Hepatocyte (in vitro differentiated cells): ENCODE measurements at regions not wholly inside any gene's neighbourhood (a gene's known extent, or its start where the extent isn't known, plus 50 kb on each side); places are given as distances from the start of the nearest gene placed in this dataset.
"Not testable (repeated sequence)": the region's sequence is repeated elsewhere in the genome, so short reads cannot be mapped to it uniquely, and the experiment has no call there.

Experiments
- DNase-seq: peaks from one replicate; pipeline ENCODE4 v3.0.0-alpha.2; 2016; ENCODE audit warnings: low spot score
- H2AFZ ChIP-seq: fragments of 200-600 bp; sonication (generic); 2 replicates; pipeline ENCODE4 v1.6.0; 2016; ENCODE audit warnings: antibody characterized with exemption, mild to moderate bottlenecking
- H3K27ac ChIP-seq: fragments of 200-600 bp; sonication (generic); 2 replicates; pipeline ENCODE4 v1.5.1; 2016; ENCODE audit warnings: mild to moderate bottlenecking
- H3K27me3 ChIP-seq: fragments of 200-600 bp; sonication (generic); 2 replicates; pipeline ENCODE4 v1.6.1; 2016
- H3K36me3 ChIP-seq: fragments of 200-600 bp; sonication (generic); replicated peaks from 2 replicates; pipeline ENCODE4 v1.5.1; 2016; ENCODE audit warnings: low read depth; ENCODE audit not compliant: insufficient read depth
- H3K4me1 ChIP-seq: fragments of 200-600 bp; sonication (generic); 2 replicates; pipeline ENCODE4 v1.5.1; 2016; ENCODE audit warnings: mild to moderate bottlenecking, moderate library complexity; ENCODE audit not compliant: insufficient read depth
- H3K4me2 ChIP-seq: fragments of 200-600 bp; sonication (generic); 2 replicates; pipeline ENCODE4 v1.6.0; 2016
- H3K4me3 ChIP-seq: fragments of 200-600 bp; sonication (generic); 2 replicates; pipeline ENCODE4 v1.5.1; 2016; ENCODE audit warnings: mild to moderate bottlenecking
- H3K79me2 ChIP-seq: fragments of 200-600 bp; sonication (generic); 2 replicates; pipeline ENCODE4 v1.6.0; 2017; ENCODE audit warnings: mild to moderate bottlenecking
- H3K9me2 ChIP-seq: fragments of 200-600 bp; sonication (generic); replicated peaks from 2 replicates; pipeline ENCODE4 v1.6.0; 2017; ENCODE audit warnings: mild to moderate bottlenecking; ENCODE audit not compliant: insufficient read depth
- H3K9me3 ChIP-seq: fragments of 200-600 bp; sonication (generic); 2 replicates; pipeline ENCODE4 v1.5.1; 2016; ENCODE audit warnings: low read depth, mild to moderate bottlenecking
- H4K20me1 ChIP-seq: fragments of 200-600 bp; sonication (generic); 2 replicates; pipeline ENCODE4 v1.6.0; 2016; ENCODE audit warnings: mild to moderate bottlenecking; ENCODE audit not compliant: insufficient read depth, poor library complexity, severe bottlenecking
- CTCF ChIP-seq: fragments of 200-600 bp; sonication (generic); IDR thresholded peaks from 2 replicates; pipeline ENCODE4 v1.5.1; 2016; ENCODE audit warnings: antibody characterized with exemption, mild to moderate bottlenecking; ENCODE audit not compliant: poor library complexity
- EZH2 ChIP-seq: fragments of 200-600 bp; sonication (generic); IDR thresholded peaks from 2 replicates; pipeline ENCODE4 v1.6.1; 2016; ENCODE audit warnings: antibody characterized with exemption, mild to moderate bottlenecking, borderline replicate concordance
- EZH2phosphoT487 ChIP-seq: fragments of 200-600 bp; sonication (generic); IDR thresholded peaks from one replicate; pipeline ENCODE4 v1.6.1; 2018; ENCODE audit warnings: antibody characterized with exemption, mild to moderate bottlenecking, low read depth, moderate library complexity; ENCODE audit not compliant: unreplicated experiment, severe bottlenecking
- WGBS: methylation state at CpG from one replicate; pipeline ENCODE4 v1.1.6; 2016; ENCODE audit warnings: low lambda C conversion rate; ENCODE audit errors: missing lambda C conversion rate; 5-methylcytosine and 5-hydroxymethylcytosine counted together

GRCh38 chr14:21852775-21853174 lies 179.2 kb upstream of the OR4E1 start:
- DNase-seq, result no peak
- H3K36me3 ChIP-seq, result no peaks in the 10 kb centered on the region
- H3K27me3 ChIP-seq, result peaks cover 5% of the 10 kb centered on the region
- WGBS, result 85% methylated on average over 3 of the region's 3 CpGs
- H3K79me2 ChIP-seq, result no peaks in the 10 kb centered on the region
- no peak overlapping the region for H3K4me2 ChIP-seq
- H4K20me1 ChIP-seq, result no peaks in the 10 kb centered on the region
- H3K9me3 ChIP-seq, result no peaks in the 10 kb centered on the region
- no peaks in the 10 kb centered on the region for H3K4me1 ChIP-seq
- H2AFZ ChIP-seq, result no peak overlapping the region
- no peaks in the 10 kb centered on the region for H3K9me2 ChIP-seq
- no peak overlapping the region for H3K27ac ChIP-seq
- H3K4me3 ChIP-seq, result no peak overlapping the region
- TF ChIP-seq CTCF (no peak), EZH2phosphoT487 (no peak), EZH2 (no peak)

- Histone ChIP-seq H3K9me2 (no peaks in the 10 kb centered on the region), H3K4me3 (no peak overlapping the region), H3K9me3 (no peaks in the 10 kb centered on the region), H3K27me3 (no peaks in the 10 kb centered on the region), H3K79me2 (no peaks in the 10 kb centered on the region), H3K36me3 (no peaks in the 10 kb centered on the region), H2AFZ (peak overlapping the region; percentile 52), H3K4me1 (no peaks in the 10 kb centered on the region), H3K4me2 (peak overlapping the region; percentile 19), H3K27ac (no peak overlapping the region), H4K20me1 (no peaks in the 10 kb centered on the region)
- WGBS, result 15% methylated on average over 4 of the region's 4 CpGs
- peak; percentile 69 for DNase-seq
- no peak for TF ChIP-seq EZH2
- TF ChIP-seq CTCF, result peak; percentile 67
These were observed 178.5 kb upstream of the OR4E1 start for GRCh38 chr14:21852061-21852664.

GRCh38 chr14:21846902-21847301 lies 173.3 kb upstream of the OR4E1 start:
- H2AFZ ChIP-seq, H4K20me1 ChIP-seq: not testable (repeated sequence)

GRCh38 chr14:21846227-21846885 lies 172.7 kb upstream of the OR4E1 start:
- H2AFZ ChIP-seq, result no peak overlapping the region
- H3K4me1 ChIP-seq, result no peaks in the 10 kb centered on the region
- no peak overlapping the region for H3K4me3 ChIP-seq
- H3K9me3 ChIP-seq, result no peaks in the 10 kb centered on the region
- 35% methylated on average over 13 of the region's 13 CpGs for WGBS
- H3K36me3 ChIP-seq, result no peaks in the 10 kb centered on the region
- no peaks in the 10 kb centered on the region for H3K9me2 ChIP-seq
- no peaks in the 10 kb centered on the region for H3K79me2 ChIP-seq
- DNase-seq, result peak; percentile 28
- H3K27me3 ChIP-seq, result no peaks in the 10 kb centered on the region
- no peak overlapping the region for H3K4me2 ChIP-seq
- H3K27ac ChIP-seq, result no peak overlapping the region
- TF ChIP-seq EZH2phosphoT487, result no peak
- peak; percentile 43 for TF ChIP-seq CTCF
- H4K20me1 ChIP-seq, result no peaks in the 10 kb centered on the region

More at GRCh38 chr14:21846902-21847301, 173.3 kb upstream of the OR4E1 start:
- 73% methylated on average over 11 of the region's 11 CpGs for WGBS
- H3K79me2 ChIP-seq, H3K4me2 ChIP-seq, H3K27ac ChIP-seq, H3K27me3 ChIP-seq, H3K36me3 ChIP-seq, H3K4me1 ChIP-seq, DNase-seq, H3K9me3 ChIP-seq, H3K9me2 ChIP-seq, H3K4me3 ChIP-seq: not testable (repeated sequence)
